ENCODE measurements at regions not wholly inside any gene's neighbourhood (a gene's known extent, or its start where the extent isn't known, plus 50 kb on each side); places are given as distances from the start of the nearest gene placed in this dataset.

GRCh38 chr6:163947276-163947675 is 532.8 kb downstream of the QKI start:
- no peak for TF ChIP-seq CTCF (IDR thresholded peaks at IDR 0.05)
- TF ChIP-seq POLR2A (IDR thresholded peaks at IDR 0.05) = no peak
